H9 (cell line): ENCODE measurements at regions not wholly inside any gene's neighbourhood (a gene's known extent, or its start where the extent isn't known, plus 50 kb on each side); places are given as distances from the start of the nearest gene placed in this dataset.
"Not testable (repeated sequence)": the region's sequence is repeated elsewhere in the genome, so short reads cannot be mapped to it uniquely, and the experiment has no call there.

Experiments used
- DNase-seq: peaks from one replicate; pipeline ENCODE4 v3.0.0-alpha.2; 2017
- H2AFZ ChIP-seq: one replicate; pipeline ENCODE4 v1.6.1; 2013; ENCODE audit warnings: mild to moderate bottlenecking, low read length, control low read depth, moderate library complexity
- H2AK5ac ChIP-seq: 2 replicates; pipeline ENCODE4 v1.6.1; 2013; ENCODE audit warnings: low read length, control low read depth, mixed read lengths; ENCODE audit not compliant: insufficient read length
- H2BK120ac ChIP-seq: one replicate; pipeline ENCODE4 v1.6.1; 2013; ENCODE audit warnings: low read depth, mild to moderate bottlenecking, low read length, control low read depth, inconsistent platforms; ENCODE audit not compliant: poor library complexity, severe bottlenecking
- H2BK12ac ChIP-seq: 2 replicates; pipeline ENCODE4 v1.6.1; 2013; ENCODE audit warnings: low read length, control low read depth, mixed read lengths, low read depth; ENCODE audit not compliant: insufficient read length
- H2BK15ac ChIP-seq: 2 replicates; pipeline ENCODE4 v1.6.1; 2013; ENCODE audit warnings: low read depth, low read length, control low read depth
- H2BK20ac ChIP-seq: one replicate; pipeline ENCODE4 v1.6.1; 2013; ENCODE audit warnings: low read depth, mild to moderate bottlenecking, low read length, control low read depth, inconsistent platforms; ENCODE audit not compliant: poor library complexity, severe bottlenecking
- H2BK5ac ChIP-seq: 2 replicates; pipeline ENCODE4 v1.6.1; 2013; ENCODE audit warnings: low read length, control low read depth, mixed read lengths; ENCODE audit not compliant: insufficient read length
- H3K14ac ChIP-seq: 2 replicates; pipeline ENCODE4 v1.6.1; 2013; ENCODE audit warnings: low read length, control low read depth; ENCODE audit not compliant: insufficient read depth
- H3K18ac ChIP-seq: 2 replicates; pipeline ENCODE4 v1.6.1; 2013; ENCODE audit warnings: low read depth, mild to moderate bottlenecking, mixed read lengths, low read length, control low read depth; ENCODE audit not compliant: insufficient read length
- H3K23ac ChIP-seq: 2 replicates; pipeline ENCODE4 v1.6.1; 2013; ENCODE audit warnings: low read length, control low read depth, mixed read lengths, low read depth; ENCODE audit not compliant: insufficient read length
- H3K23me2 ChIP-seq: 2 replicates; pipeline ENCODE4 v1.6.1; 2013; ENCODE audit warnings: low read depth, mild to moderate bottlenecking, mixed read lengths, low read length, control low read depth; ENCODE audit not compliant: insufficient read length, poor library complexity, severe bottlenecking
- H3K27ac ChIP-seq: 2 replicates; pipeline ENCODE4 v1.5.1; 2013; ENCODE audit warnings: low read length, control low read depth, mixed read lengths, low read depth; ENCODE audit not compliant: insufficient read length
- H3K27me3 ChIP-seq: 2 replicates; pipeline ENCODE4 v1.6.1; 2013; ENCODE audit warnings: low read length, control low read depth, inconsistent platforms; ENCODE audit not compliant: insufficient read depth
- H3K4ac ChIP-seq: 2 replicates; pipeline ENCODE4 v1.6.1; 2013; ENCODE audit warnings: low read depth, mild to moderate bottlenecking, control low read depth, inconsistent platforms, low read length, moderate library complexity
- H3K4me1 ChIP-seq: 2 replicates; pipeline ENCODE4 v1.6.1; 2013; ENCODE audit warnings: low read length, control low read depth, inconsistent platforms; ENCODE audit not compliant: insufficient read depth
- H3K4me2 ChIP-seq: 2 replicates; pipeline ENCODE4 v1.6.1; 2013; ENCODE audit warnings: low read length, control low read depth, mixed read lengths; ENCODE audit not compliant: insufficient read length, insufficient read depth
- H3K56ac ChIP-seq: 2 replicates; pipeline ENCODE4 v1.6.1; 2013; ENCODE audit warnings: low read depth, mild to moderate bottlenecking, mixed read lengths, low read length, control low read depth; ENCODE audit not compliant: insufficient read length
- H3K79me1 ChIP-seq: 2 replicates; pipeline ENCODE4 v1.6.1; 2013; ENCODE audit warnings: low read depth, mild to moderate bottlenecking, moderate library complexity, low read length, control low read depth, inconsistent platforms; ENCODE audit not compliant: insufficient read depth, poor library complexity, severe bottlenecking
- H3K79me2 ChIP-seq: 2 replicates; pipeline ENCODE4 v1.6.1; 2013; ENCODE audit warnings: low read length, control low read depth, inconsistent platforms; ENCODE audit not compliant: insufficient read depth
- H3K9ac ChIP-seq: 2 replicates; pipeline ENCODE4 v1.6.1; 2013; ENCODE audit warnings: low read length, control low read depth, mixed read lengths; ENCODE audit not compliant: insufficient read length; ENCODE audit errors: extremely low read depth
- H3K9me3 ChIP-seq: one replicate; pipeline ENCODE4 v1.6.1; 2013; ENCODE audit warnings: low read depth, low read length, inconsistent platforms; ENCODE audit not compliant: control insufficient read depth
- H3T11ph ChIP-seq: one replicate; pipeline ENCODE4 v1.6.1; 2013; ENCODE audit warnings: mild to moderate bottlenecking, low read length, control low read depth, inconsistent platforms
- H4K20me1 ChIP-seq: one replicate; pipeline ENCODE4 v1.6.1; 2013; ENCODE audit not compliant: control insufficient read depth, insufficient read length, insufficient read depth
- H4K5ac ChIP-seq: 2 replicates; pipeline ENCODE4 v1.6.1; 2013; ENCODE audit warnings: low read depth, mild to moderate bottlenecking, mixed read lengths, low read length, control low read depth; ENCODE audit not compliant: insufficient read length
- H4K8ac ChIP-seq: replicated peaks from 2 replicates; pipeline ENCODE4 v1.6.1; 2013; ENCODE audit warnings: low read length, control low read depth, mixed read lengths, low read depth; ENCODE audit not compliant: insufficient read length
- H4K91ac ChIP-seq: 2 replicates; pipeline ENCODE4 v1.6.1; 2013; ENCODE audit warnings: low read depth, mild to moderate bottlenecking, moderate library complexity, mixed read lengths, low read length, control low read depth; ENCODE audit not compliant: insufficient read length
- H3K27ac Mint-ChIP-seq, 3 experiments: 2 replicates in 2 of 3; 3 replicates in 1 of 3; pipeline ENCODE4 v1.8.0; 2020 to 2021; ENCODE audit warnings: mixed read lengths in 3 of 3, mild to moderate bottlenecking in 1 of 3, moderate library complexity in 1 of 3
- H3K27me3 Mint-ChIP-seq: 2 replicates; pipeline ENCODE4 v1.8.0; 2021; ENCODE audit warnings: low read depth, mild to moderate bottlenecking, moderate library complexity, mixed read lengths
- H3K36me3 Mint-ChIP-seq, 3 experiments: 2 replicates in 2 of 3; 3 replicates in 1 of 3; pipeline ENCODE4 v1.8.0; 2020 to 2021; ENCODE audit warnings: low read depth in 3 of 3, mixed read lengths in 3 of 3; ENCODE audit not compliant: insufficient read depth in 1 of 3
- H3K4me1 Mint-ChIP-seq, 2 experiments: 2 replicates each; pipeline ENCODE4 v1.8.0; 2020; ENCODE audit warnings: mixed read lengths in 2 of 2
- H3K4me3 Mint-ChIP-seq, 2 experiments: 2 replicates in 1 of 2; 3 replicates in 1 of 2; pipeline ENCODE4 v1.8.0; 2020 to 2021; ENCODE audit warnings: mild to moderate bottlenecking in 2 of 2, mixed read lengths in 2 of 2, moderate library complexity in 1 of 2
- H3K9me3 Mint-ChIP-seq, 2 experiments: 2 replicates in 1 of 2; 3 replicates in 1 of 2; pipeline ENCODE4 v1.8.0; 2020; ENCODE audit warnings: mild to moderate bottlenecking in 2 of 2, mixed read lengths in 2 of 2, moderate library complexity in 1 of 2
- WGBS: extraction: QIAGEN DNeasy Blood & Tissue Kit; methylation state at CpG from one replicate; pipeline ENCODE4 v1.1.7; 2013; ENCODE audit warnings: missing lambda C conversion rate, low lambda C conversion rate, mixed read lengths; ENCODE audit not compliant: insufficient read length; ENCODE audit errors: extremely low coverage; 5-methylcytosine and 5-hydroxymethylcytosine counted together

DNA sequence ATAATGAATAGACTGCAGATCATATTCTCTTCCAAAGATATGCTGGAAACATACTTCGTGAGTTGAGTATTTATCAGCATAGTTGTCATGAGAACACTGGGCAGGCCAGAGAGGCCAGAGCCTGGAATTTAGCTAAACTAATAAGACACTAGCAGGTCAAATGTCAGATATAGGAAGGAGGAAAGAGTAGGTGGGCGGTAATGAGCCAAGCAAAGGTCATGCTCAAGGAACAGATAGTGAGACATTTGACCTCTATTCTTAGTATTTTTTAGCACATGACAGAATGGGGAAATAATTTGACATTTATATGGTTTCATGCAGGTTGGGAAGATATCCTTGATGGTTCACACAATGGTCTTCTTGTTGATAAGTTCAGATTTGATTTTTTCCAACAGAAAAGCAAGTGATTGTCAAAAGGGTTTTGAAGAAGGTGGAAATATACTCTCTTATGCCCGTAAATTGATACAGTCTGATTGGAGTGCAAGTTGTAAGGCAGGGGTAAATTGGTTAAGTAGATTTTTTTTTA lies 99.6 kb upstream of the GOLGA6L4 start:
- not testable (repeated sequence) for H3K9me3 Mint-ChIP-seq, H2BK120ac ChIP-seq, DNase-seq, H4K91ac ChIP-seq, H3K4ac ChIP-seq, H3K36me3 Mint-ChIP-seq, H3K4me2 ChIP-seq, H3K14ac ChIP-seq, H2AFZ ChIP-seq, H2AK5ac ChIP-seq, H3K23ac ChIP-seq, H3K4me1 ChIP-seq, H2BK20ac ChIP-seq, H2BK5ac ChIP-seq, H2BK12ac ChIP-seq, H3K4me3 Mint-ChIP-seq, H3K23me2 ChIP-seq, H3K27me3 ChIP-seq, H3K56ac ChIP-seq, H3K18ac ChIP-seq, H4K5ac ChIP-seq, H4K20me1 ChIP-seq, H3K79me2 ChIP-seq, H3T11ph ChIP-seq, H4K8ac ChIP-seq, H3K27ac Mint-ChIP-seq, H3K79me1 ChIP-seq, H3K9ac ChIP-seq, H3K27ac ChIP-seq, H3K4me1 Mint-ChIP-seq, H3K9me3 ChIP-seq, H3K27me3 Mint-ChIP-seq, H2BK15ac ChIP-seq
- WGBS: no CpG with 5 or more reads among the region's 3 CpGs
